A549 (cell line): ENCODE measurements at regions not wholly inside any gene's neighbourhood (a gene's known extent, or its start where the extent isn't known, plus 50 kb on each side); places are given as distances from the start of the nearest gene placed in this dataset.

Experiments used
- ATAC-seq, 2 experiments: fragments of 200-7000 bp in 1 of 2; fragments of >200 bp in 1 of 2; cut with Nextera tagmentation in 1 of 2; cut with Tn5 transposase in 1 of 2; 3 replicates each; pipeline versions ENCODE4 v1.8.0 to v1.9.1; 2018 to 2020; ENCODE audit warnings: mild to moderate bottlenecking in 1 of 2, moderate library complexity in 1 of 2
- CTCF ChIA-PET: fragments of 300-600 bp; sonication (Branson Sonifier 250); formaldehyde crosslinking; extraction: SDS; loops from one replicate; lab custom pipeline; 2021; ENCODE audit warnings: antibody characterized with exemption, inconsistent platforms; lab: Yijun Ruan, JAX
- POLR2A ChIA-PET: fragments of 350-600 bp; formaldehyde crosslinking; extraction: SDS; loops from one replicate; lab custom pipeline; 2021; ENCODE audit warnings: antibody characterized with exemption, inconsistent platforms; lab: Yijun Ruan, JAX
- DNase-seq, 2 experiments: peaks; one replicate each; pipeline versions ENCODE4 v3.0.0 to v3.0.0-alpha.2; 2011 to 2016; ENCODE audit warnings: low read depth in 1 of 2, low spot score in 1 of 2
- FAIRE-seq: peaks from 2 replicates; lab custom pipeline; 2011; peaks lifted over from hg19 to GRCh38; lab: Jason Lieb, UNC
- H3K27ac ChIP-seq, 2 experiments: fragments of >200 bp; sonication (Bioruptor Twin); formaldehyde crosslinking; 3 replicates each; pipeline ENCODE4 v1.5.1; 2016 to 2017
- H3K4me1 ChIP-seq: fragments of >200 bp; sonication (Bioruptor Twin); formaldehyde crosslinking; 3 replicates; pipeline ENCODE4 v1.6.1; 2016
- H3K4me2 ChIP-seq: fragments of >200 bp; sonication (Bioruptor Twin); formaldehyde crosslinking; 3 replicates; pipeline ENCODE4 v1.6.1; 2016
- H3K4me3 ChIP-seq: fragments of >200 bp; sonication (Bioruptor Twin); formaldehyde crosslinking; 3 replicates; pipeline ENCODE4 v1.5.1; 2016
- H3K9me3 ChIP-seq: fragments of >200 bp; sonication (Bioruptor Twin); formaldehyde crosslinking; 3 replicates; pipeline ENCODE4 v1.6.1; 2016
- CBX2 ChIP-seq: fragments of 200-600 bp; sonication (generic); IDR thresholded peaks from 2 replicates; pipeline ENCODE4 v1.6.1; 2016; ENCODE audit warnings: low read depth, mild to moderate bottlenecking, borderline replicate concordance
- CHD4 ChIP-seq: fragments of 200-600 bp; sonication (generic); IDR thresholded peaks from 2 replicates; pipeline ENCODE4 v1.6.1; 2016; ENCODE audit warnings: antibody characterized with exemption, mild to moderate bottlenecking, borderline replicate concordance
- EHMT2 ChIP-seq: fragments of 200-600 bp; sonication (generic); IDR thresholded peaks from 2 replicates; pipeline ENCODE4 v1.6.1; 2016; ENCODE audit warnings: antibody characterized with exemption, low read depth, mild to moderate bottlenecking, moderate library complexity
- ESRRA ChIP-seq: fragments of 150-350 bp; IDR thresholded peaks from 2 replicates; pipeline ENCODE4 v1.6.1; 2014; ENCODE audit warnings: mild to moderate bottlenecking, low read length, borderline replicate concordance
- GATA3 ChIP-seq: IDR thresholded peaks from 2 replicates; pipeline ENCODE4 v1.6.1; 2012; ENCODE audit warnings: borderline replicate concordance
- HDAC2 ChIP-seq: fragments of 200-600 bp; sonication (generic); IDR thresholded peaks from 2 replicates; pipeline ENCODE4 v1.6.1; 2016
- HOXB13 ChIP-seq: fragments of 250-450 bp; sonication (Bioruptor Pico); IDR thresholded peaks from 2 replicates; pipeline ENCODE4 v1.5.0; 2020; ENCODE audit warnings: low read depth, mild to moderate bottlenecking, moderate library complexity
- HOXB5 ChIP-seq: fragments of 250-450 bp; sonication (Bioruptor Pico); IDR thresholded peaks from 2 replicates; pipeline ENCODE4 v1.5.0; 2020; ENCODE audit warnings: mild to moderate bottlenecking, moderate library complexity
- JUNB ChIP-seq: fragments of >200 bp; sonication (Bioruptor Twin); formaldehyde crosslinking; IDR thresholded peaks from 2 replicates; pipeline ENCODE4 v1.6.1; 2016
- KDM1A ChIP-seq: fragments of 200-600 bp; sonication (generic); IDR thresholded peaks from 2 replicates; pipeline ENCODE4 v1.6.1; 2016; ENCODE audit warnings: low read depth, mild to moderate bottlenecking
- MAFK ChIP-seq: fragments of 450-650 bp; IDR thresholded peaks from 2 replicates; pipeline ENCODE4 v1.6.1; 2014; ENCODE audit not compliant: partially characterized antibody
- MYC ChIP-seq: IDR thresholded peaks from 2 replicates; pipeline ENCODE4 v1.6.1; 2012; ENCODE audit warnings: mild to moderate bottlenecking, inconsistent platforms, low read length, improper control_type of control experiment, borderline replicate concordance
- NFE2L2 ChIP-seq: fragments of 150-350 bp; conservative IDR thresholded peaks from 2 replicates; pipeline ENCODE4 v1.6.1; 2014; ENCODE audit warnings: low read length
- PBX3 ChIP-seq: IDR thresholded peaks from 2 replicates; pipeline ENCODE4 v1.6.1; 2012
- POLR2AphosphoS2 ChIP-seq: conservative IDR thresholded peaks from 2 replicates; pipeline ENCODE4 v1.6.1; 2012; ENCODE audit warnings: low read length, improper control_type of control experiment, inconsistent platforms
- RFX5 ChIP-seq: fragments of 450-650 bp; IDR thresholded peaks from 2 replicates; pipeline ENCODE4 v1.7.1; 2014; ENCODE audit warnings: antibody characterized with exemption, mild to moderate bottlenecking, moderate library complexity
- SREBF2 ChIP-seq: fragments of 450-650 bp; IDR thresholded peaks from 2 replicates; pipeline ENCODE4 v1.6.1; 2014; ENCODE audit warnings: mild to moderate bottlenecking, moderate library complexity
- TP53 ChIP-seq: fragments of 250-450 bp; sonication (Bioruptor Pico); IDR thresholded peaks from 2 replicates; pipeline ENCODE4 v1.5.0; 2021; ENCODE audit warnings: mild to moderate bottlenecking, moderate library complexity
- ZNF302 ChIP-seq: fragments of 250-450 bp; sonication (Bioruptor Pico); IDR thresholded peaks from 2 replicates; pipeline ENCODE4 v1.9.0; 2021; ENCODE audit warnings: inconsistent platforms, mild to moderate bottlenecking, moderate library complexity
- WGBS: methylation state at CpG from one replicate; pipeline ENCODE4 v1.1.6; 2017; ENCODE audit errors: missing lambda C conversion rate; 5-methylcytosine and 5-hydroxymethylcytosine counted together
- TF ChIP-seq, protein P1 (sequence below): fragments of 150-350 bp; IDR thresholded peaks from 2 replicates; pipeline ENCODE4 v1.6.1; 2014; ENCODE audit warnings: low read depth, mild to moderate bottlenecking, low read length
- TF ChIP-seq, protein P2 (sequence below): fragments of 200-600 bp; sonication (generic); IDR thresholded peaks from 2 replicates; pipeline ENCODE4 v1.6.1; 2016; ENCODE audit warnings: antibody characterized with exemption, mild to moderate bottlenecking, moderate library complexity
- TF ChIP-seq, protein P3 (sequence below): IDR thresholded peaks from 2 replicates; pipeline ENCODE4 v1.6.1; 2012

DNA sequence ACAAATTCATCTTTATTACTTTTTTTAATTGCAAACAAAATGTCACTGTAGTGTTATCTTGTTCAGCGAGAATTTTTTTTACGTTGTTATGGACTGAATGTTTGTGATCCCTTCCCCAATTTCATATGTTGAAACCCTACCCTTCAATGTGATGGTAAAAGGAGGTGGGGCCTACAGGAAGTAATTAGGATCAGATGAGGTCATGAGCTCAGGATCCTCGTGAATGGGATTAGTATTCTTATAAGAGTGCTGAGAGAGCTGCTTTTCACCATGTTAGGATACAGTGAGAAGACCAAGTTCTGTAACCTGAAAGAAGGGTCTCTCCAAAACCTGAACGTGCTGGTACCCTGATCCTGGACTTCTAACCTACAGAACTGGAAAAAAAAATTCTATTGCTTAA lies 646.0 kb upstream of the TMPRSS15 start:
- H3K4me3 ChIP-seq, result no peak overlapping the region
- ChIA-PET CTCF (no interaction called here), POLR2A (no interaction called here)
- WGBS, result 3% methylated on average over 4 of the region's 4 CpGs
- TF ChIP-seq GATA3 (no peak), HOXB5 (CRISPR knock-in tag) (no peak), RFX5 (no peak), ESRRA (no peak), POLR2AphosphoS2 (no peak), JUNB (no peak), EHMT2 (no peak), HOXB13 (CRISPR knock-in tag) (no peak)
- TF ChIP-seq, protein P1, sequence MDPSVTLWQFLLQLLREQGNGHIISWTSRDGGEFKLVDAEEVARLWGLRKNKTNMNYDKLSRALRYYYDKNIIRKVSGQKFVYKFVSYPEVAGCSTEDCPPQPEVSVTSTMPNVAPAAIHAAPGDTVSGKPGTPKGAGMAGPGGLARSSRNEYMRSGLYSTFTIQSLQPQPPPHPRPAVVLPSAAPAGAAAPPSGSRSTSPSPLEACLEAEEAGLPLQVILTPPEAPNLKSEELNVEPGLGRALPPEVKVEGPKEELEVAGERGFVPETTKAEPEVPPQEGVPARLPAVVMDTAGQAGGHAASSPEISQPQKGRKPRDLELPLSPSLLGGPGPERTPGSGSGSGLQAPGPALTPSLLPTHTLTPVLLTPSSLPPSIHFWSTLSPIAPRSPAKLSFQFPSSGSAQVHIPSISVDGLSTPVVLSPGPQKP, result no peak
- TF ChIP-seq, protein P2, sequence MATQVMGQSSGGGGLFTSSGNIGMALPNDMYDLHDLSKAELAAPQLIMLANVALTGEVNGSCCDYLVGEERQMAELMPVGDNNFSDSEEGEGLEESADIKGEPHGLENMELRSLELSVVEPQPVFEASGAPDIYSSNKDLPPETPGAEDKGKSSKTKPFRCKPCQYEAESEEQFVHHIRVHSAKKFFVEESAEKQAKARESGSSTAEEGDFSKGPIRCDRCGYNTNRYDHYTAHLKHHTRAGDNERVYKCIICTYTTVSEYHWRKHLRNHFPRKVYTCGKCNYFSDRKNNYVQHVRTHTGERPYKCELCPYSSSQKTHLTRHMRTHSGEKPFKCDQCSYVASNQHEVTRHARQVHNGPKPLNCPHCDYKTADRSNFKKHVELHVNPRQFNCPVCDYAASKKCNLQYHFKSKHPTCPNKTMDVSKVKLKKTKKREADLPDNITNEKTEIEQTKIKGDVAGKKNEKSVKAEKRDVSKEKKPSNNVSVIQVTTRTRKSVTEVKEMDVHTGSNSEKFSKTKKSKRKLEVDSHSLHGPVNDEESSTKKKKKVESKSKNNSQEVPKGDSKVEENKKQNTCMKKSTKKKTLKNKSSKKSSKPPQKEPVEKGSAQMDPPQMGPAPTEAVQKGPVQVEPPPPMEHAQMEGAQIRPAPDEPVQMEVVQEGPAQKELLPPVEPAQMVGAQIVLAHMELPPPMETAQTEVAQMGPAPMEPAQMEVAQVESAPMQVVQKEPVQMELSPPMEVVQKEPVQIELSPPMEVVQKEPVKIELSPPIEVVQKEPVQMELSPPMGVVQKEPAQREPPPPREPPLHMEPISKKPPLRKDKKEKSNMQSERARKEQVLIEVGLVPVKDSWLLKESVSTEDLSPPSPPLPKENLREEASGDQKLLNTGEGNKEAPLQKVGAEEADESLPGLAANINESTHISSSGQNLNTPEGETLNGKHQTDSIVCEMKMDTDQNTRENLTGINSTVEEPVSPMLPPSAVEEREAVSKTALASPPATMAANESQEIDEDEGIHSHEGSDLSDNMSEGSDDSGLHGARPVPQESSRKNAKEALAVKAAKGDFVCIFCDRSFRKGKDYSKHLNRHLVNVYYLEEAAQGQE, result no peak
- H3K4me1 ChIP-seq, result no peaks in the 10 kb centered on the region
- DNase-seq (no peak), FAIRE-seq (no peak), ATAC-seq (no peak)
- H3K9me3 ChIP-seq, result no peaks in the 10 kb centered on the region
- no peak overlapping the region for H3K4me2 ChIP-seq
- no peak overlapping the region for H3K27ac ChIP-seq

DNA sequence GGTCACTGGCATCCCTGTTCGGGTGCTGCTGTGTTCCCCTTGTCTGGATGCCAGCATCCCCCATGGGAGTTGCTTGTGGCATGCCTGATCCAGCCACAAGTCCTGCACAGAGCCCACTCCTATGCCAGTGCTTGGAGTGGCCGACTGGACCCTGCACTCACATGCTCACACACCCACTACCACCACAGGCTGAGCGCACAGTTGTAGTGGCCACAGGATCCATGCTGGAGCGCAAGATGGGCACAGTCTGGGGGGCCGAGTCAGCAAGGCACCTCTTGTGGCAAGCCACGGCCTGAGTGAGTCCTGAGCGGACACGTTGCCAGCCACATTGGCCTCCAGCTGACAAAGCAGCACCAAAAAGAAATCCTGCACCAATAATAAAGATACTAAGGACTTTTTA lies 661.6 kb upstream of the TMPRSS15 start:
- DNase-seq, result no peak
- no peak overlapping the region for H3K4me3 ChIP-seq
- ATAC-seq, result no peak
- H3K27ac ChIP-seq, result no peak overlapping the region
- ChIA-PET POLR2A (no interaction called here), CTCF (no interaction called here)
- H3K9me3 ChIP-seq, result no peaks in the 10 kb centered on the region
- no peaks in the 10 kb centered on the region for H3K4me1 ChIP-seq
- H3K4me2 ChIP-seq, result no peak overlapping the region
- no peak for FAIRE-seq
- 0% methylated on average over 4 of the region's 8 CpGs for WGBS
- TF ChIP-seq CHD4 (no peak), SREBF2 (no peak), KDM1A (no peak), PBX3 (no peak), ESRRA (no peak), CBX2 (no peak), MAFK (no peak), HDAC2 (no peak), TP53 (CRISPR knock-in tag) (no peak), MYC (no peak), ZNF302 (CRISPR knock-in tag) (no peak), NFE2L2 (no peak), HOXB5 (CRISPR knock-in tag) (no peak)
- TF ChIP-seq, protein P3, sequence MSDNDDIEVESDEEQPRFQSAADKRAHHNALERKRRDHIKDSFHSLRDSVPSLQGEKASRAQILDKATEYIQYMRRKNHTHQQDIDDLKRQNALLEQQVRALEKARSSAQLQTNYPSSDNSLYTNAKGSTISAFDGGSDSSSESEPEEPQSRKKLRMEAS, result no peak
- TF ChIP-seq, protein P1, result no peak
